ENCODE measurements at regions not wholly inside any gene's neighbourhood (a gene's known extent, or its start where the extent isn't known, plus 50 kb on each side); places are given as distances from the start of the nearest gene placed in this dataset.
A peak's percentile ranks its signal among the peaks of the same experiment; 100 is the strongest.

DNA sequence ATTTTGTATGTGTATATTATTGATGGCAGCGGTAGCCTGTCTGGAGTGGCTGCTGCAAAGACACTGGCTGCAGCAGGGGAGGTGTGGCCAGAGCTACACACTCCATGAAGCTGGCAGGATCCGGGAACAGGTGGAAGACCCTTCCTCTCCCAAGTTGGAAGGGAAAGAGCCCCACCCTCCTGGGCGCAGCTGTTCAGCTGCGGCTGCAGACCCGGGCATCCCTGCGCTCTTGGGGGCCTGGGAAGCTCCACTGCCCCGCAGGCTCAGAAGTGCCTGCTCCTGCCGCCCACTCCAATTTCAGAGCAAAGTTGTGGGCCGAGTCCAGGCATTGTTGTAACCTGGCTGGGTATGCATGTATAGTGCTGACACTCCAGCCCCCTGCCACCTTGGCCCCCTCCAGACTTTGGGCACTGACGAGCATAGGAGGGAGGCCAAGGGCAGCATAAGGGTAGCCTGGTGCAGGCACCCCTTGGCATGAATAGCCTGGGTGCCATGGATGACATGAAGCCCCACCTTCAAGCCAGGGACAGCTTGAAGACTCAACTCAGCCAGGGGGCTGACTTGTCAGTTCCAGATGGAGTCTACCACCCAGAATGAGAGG lies 90.7 kb upstream of the TMEM168 start:
- Mint-ChIP-seq H3K36me3 (no peaks in the 10 kb centered on the region), H3K4me1 (ENCODE audit: low read depth in 2 of 2) (peaks cover 9 to 14% of the 10 kb centered on the region in 2 donors)

DNA sequence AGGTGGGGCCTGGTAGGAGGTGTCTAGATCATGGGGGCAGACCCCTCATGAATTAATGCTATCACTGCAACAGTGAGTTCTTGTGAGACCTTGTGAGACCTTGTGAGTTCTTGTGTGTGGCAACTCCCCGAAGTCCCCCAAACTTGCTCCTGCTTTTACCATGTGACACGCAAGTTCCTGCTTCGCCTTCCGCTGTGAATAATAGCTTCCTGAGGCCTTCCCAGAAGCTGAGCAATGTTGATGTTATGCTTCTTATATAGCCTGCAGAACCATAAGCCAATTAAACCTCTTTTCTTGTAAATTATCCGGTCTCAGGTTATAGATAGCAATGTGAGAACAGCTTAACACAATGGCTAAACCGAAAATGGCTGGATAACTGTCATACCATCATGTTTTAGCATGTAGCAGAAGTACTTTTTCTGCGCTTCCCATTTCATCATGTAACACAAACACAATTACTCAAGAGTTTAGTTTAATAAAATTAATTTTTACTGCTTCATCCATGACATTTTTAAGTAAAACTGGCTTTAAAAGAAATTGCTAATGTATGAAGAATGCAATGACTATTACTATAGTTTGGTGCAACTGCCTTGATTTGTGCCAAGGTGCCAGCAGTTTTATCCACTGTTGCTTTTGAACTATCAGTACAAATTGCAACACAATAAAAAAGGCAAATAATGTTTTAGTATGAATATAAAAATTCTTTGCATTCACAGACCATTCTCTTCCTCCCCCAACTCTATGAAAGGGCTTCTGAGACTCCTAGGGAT lies 87.7 kb upstream of the TMEM168 start:
- Mint-ChIP-seq H3K36me3 (no peaks in the 10 kb centered on the region), H3K27ac (no peak overlapping the region), H3K27me3 (no peaks in the 10 kb centered on the region), H3K4me3 (no peak overlapping the region), H3K4me1 (ENCODE audit: low read depth in 2 of 2) (peaks cover 9 to 17% of the 10 kb centered on the region in 2 donors), H3K9me3 (no peaks in the 10 kb centered on the region)
- no peak for ATAC-seq
- no peak for DNase-seq (ENCODE audit: low spot score)

More for the DNA sequence above, 90.7 kb upstream of the TMEM168 start:
- no peak overlapping the region for H3K4me3 Mint-ChIP-seq
- H3K27ac Mint-ChIP-seq: no peak overlapping the region
- H3K27me3 Mint-ChIP-seq: no peaks in the 10 kb centered on the region
- H3K9me3 Mint-ChIP-seq: no peaks in the 10 kb centered on the region
- ATAC-seq: no peak
- no peak for DNase-seq (ENCODE audit: low spot score)

DNA sequence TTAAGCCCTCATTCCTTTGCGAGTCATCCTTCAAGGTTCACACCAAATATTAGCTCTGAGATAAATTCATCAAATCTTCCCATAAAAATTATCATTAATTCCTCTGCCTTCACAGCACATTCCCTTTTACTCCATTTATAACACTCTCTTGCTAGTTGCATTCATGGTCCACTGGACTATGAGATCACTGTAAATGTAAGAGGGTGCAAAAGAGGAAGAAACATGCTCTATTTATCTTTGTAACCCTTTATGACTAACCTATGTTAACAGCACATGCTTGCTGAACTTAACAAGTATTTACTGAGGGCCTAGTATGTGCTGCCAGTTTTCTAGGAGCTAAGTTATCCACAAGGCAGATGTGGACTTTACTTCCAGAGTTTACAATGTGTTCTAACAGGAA lies 86.7 kb upstream of the TMEM168 start:
- Mint-ChIP-seq H3K27ac (no peak overlapping the region), H3K27me3 (no peaks in the 10 kb centered on the region), H3K36me3 (no peaks in the 10 kb centered on the region), H3K4me1 (ENCODE audit: low read depth in 2 of 2) (peaks cover 9 to 17% of the 10 kb centered on the region in 2 donors), H3K4me3 (no peak overlapping the region), H3K9me3 (no peaks in the 10 kb centered on the region)
- DNase-seq (ENCODE audit: low spot score) (no peak), ATAC-seq (no peak)

- no peak for ATAC-seq
- no peak for DNase-seq (ENCODE audit: low spot score)
- H3K4me1 Mint-ChIP-seq (ENCODE audit: low read depth in 2 of 2): peaks cover 9 to 21% of the 10 kb centered on the region in 2 donors
- no peaks in the 10 kb centered on the region for H3K36me3 Mint-ChIP-seq
- H3K27me3 Mint-ChIP-seq: no peaks in the 10 kb centered on the region
- no peaks in the 10 kb centered on the region for H3K9me3 Mint-ChIP-seq
- H3K27ac Mint-ChIP-seq: no peak overlapping the region
- no peak overlapping the region for H3K4me3 Mint-ChIP-seq
Measured at GRCh38 chr7:112874909-112875308, 84.7 kb upstream of the TMEM168 start.

GRCh38 chr7:112873831-112874553 lies 83.8 kb upstream of the TMEM168 start:
- DNase-seq (ENCODE audit: low spot score): no peak
- Mint-ChIP-seq H3K36me3 (no peaks in the 10 kb centered on the region), H3K27me3 (no peaks in the 10 kb centered on the region), H3K9me3 (no peaks in the 10 kb centered on the region), H3K27ac (no peak overlapping the region), H3K4me3 (no peak overlapping the region), H3K4me1 (ENCODE audit: low read depth in 2 of 2) (peaks cover 11 to 23% of the 10 kb centered on the region in 2 donors)
- ATAC-seq: no peak

DNA sequence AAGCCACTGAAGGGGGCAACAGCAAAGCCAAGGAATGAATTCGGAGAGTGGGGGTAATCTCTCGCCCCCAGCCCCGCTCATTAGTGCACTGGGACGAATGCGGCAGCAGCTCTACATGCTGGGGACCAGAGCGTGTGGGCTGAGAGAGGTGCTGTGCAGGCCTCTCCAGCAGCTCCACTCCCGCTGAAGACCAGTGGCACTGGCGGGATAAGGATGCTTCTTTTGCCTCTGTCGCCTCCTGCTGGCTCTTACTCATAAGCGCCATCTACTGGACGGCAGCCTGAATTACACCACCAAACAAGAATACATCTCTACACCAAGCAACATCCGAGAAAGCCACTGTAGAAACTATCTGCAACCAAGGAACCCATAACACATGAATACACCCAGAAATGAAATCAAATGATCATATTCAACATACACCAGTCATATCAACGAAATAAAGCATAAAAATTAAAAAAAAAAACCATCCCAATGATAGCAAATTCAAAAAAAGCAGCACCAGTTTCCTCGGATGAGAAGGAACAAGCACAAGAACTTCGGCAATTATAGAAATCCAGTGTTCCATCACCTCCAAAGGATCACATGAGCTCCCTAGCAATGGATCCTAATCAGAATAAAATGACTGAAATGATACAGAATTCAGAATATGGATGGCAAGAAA lies 79.0 kb upstream of the TMEM168 start:
- Mint-ChIP-seq H3K4me3 (no peak overlapping the region), H3K36me3 (no peaks in the 10 kb centered on the region), H3K9me3 (no peaks in the 10 kb centered on the region), H3K27me3 (no peaks in the 10 kb centered on the region), H3K4me1 (ENCODE audit: low read depth in 2 of 2) (peaks cover 14 to 23% of the 10 kb centered on the region in 2 donors), H3K27ac (no peak overlapping the region)
- no peak for DNase-seq (ENCODE audit: low spot score)
- peak; percentile 58 to 75 for ATAC-seq

DNA sequence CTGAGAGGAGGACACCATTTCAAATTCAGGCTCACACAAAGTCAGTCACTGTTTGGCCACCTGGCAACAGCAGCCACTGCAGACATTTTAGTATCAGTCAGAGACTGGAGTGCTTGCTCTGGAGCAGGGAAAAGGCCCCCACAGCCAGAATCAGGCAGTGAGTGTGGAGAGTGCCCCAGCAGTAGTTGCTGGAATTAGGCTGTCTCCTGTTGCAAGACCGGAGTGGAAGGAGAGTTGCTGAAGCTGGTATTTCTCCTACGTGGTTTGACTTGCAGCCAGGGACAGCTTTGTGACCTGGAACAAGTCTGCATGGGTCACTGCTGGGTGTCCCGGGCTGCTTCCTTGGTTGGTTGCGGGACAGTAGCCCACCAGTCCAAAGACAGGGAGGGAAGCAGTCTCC lies 78.4 kb upstream of the TMEM168 start:
- H3K27me3 Mint-ChIP-seq: no peaks in the 10 kb centered on the region
- no peak for ATAC-seq

DNA sequence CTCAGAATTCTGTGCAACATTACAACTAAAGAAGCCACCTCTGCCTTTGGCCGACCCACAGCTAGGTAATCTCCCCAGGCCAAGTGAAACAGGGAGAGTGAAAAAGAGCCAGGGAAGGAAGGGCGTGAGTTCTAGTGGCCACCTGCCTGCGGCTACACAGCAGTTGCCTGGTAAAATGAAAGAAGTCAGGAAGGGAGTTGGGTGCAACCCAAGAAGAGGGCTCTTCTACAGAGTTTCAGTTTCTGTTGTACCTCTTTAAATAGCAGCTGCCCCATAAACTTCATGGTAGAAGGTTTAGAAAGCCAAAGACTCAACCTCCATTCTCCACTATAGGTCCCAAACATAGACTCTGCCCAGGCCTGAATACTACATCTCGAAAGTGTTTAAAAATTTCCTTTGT lies 76.2 kb upstream of the TMEM168 start:
- peak overlapping the region in 1 of 2 donors; percentile 57 for H3K27ac Mint-ChIP-seq
- ATAC-seq (peak in 1 of 2 donors; percentile 68), DNase-seq (ENCODE audit: low spot score) (no peak)
- peak overlapping the region; percentile 26 for H3K4me3 Mint-ChIP-seq
- H3K27me3 Mint-ChIP-seq: no peaks in the 10 kb centered on the region
- peaks cover 13 to 14% of the 10 kb centered on the region in 2 donors for H3K4me1 Mint-ChIP-seq (ENCODE audit: low read depth in 2 of 2)
- H3K9me3 Mint-ChIP-seq: no peaks in the 10 kb centered on the region
- no peaks in the 10 kb centered on the region for H3K36me3 Mint-ChIP-seq

More for the DNA sequence above, 78.4 kb upstream of the TMEM168 start:
- H3K9me3 Mint-ChIP-seq: no peaks in the 10 kb centered on the region
- H3K4me1 Mint-ChIP-seq (ENCODE audit: low read depth in 2 of 2): peaks cover 14 to 17% of the 10 kb centered on the region in 2 donors
- DNase-seq (ENCODE audit: low spot score): no peak
- no peak overlapping the region for H3K4me3 Mint-ChIP-seq
- H3K36me3 Mint-ChIP-seq: no peaks in the 10 kb centered on the region
- no peak overlapping the region for H3K27ac Mint-ChIP-seq

DNA sequence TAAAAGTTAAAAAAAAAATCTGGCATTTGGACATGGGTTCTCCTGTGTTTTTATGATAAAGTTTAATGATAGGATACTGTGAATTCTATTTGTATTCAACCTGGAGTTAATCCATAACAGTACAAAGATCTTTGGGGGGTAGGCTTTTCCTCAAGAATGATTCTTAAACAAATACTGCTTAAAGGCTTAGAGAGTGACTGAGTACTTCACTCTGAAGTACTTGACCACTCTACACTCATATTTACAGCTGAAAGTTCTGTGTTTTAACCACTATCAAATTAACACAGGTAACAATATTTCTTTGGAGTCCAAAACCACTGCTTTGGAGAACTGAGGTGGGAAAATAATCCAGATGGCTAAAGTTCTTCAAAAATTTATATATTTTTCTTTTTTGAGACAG lies 74.2 kb upstream of the TMEM168 start:
- ATAC-seq: no peak
- no peak overlapping the region for H3K27ac Mint-ChIP-seq

DNA sequence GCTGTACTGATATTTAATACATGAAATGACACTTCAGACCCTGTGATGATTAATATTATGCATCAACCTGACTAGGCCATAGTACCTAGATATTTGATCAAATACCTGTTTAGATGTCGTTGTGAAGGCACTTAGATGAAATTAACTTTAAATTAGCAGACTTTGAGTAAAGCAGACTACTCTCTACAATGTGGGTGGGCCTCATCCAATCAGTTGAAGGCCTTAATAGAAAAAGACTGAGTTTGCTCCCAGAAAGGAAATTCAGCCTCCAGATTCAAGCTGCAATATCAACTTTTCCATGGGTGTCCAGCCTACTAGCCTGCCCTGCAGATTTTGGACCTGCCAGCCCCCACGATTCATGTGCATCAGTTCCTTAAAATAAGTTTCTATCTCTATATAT lies 68.6 kb upstream of the TMEM168 start:
- H3K4me1 Mint-ChIP-seq (ENCODE audit: low read depth in 2 of 2): no peaks in the 10 kb centered on the region
- no peak overlapping the region for H3K27ac Mint-ChIP-seq
- H3K9me3 Mint-ChIP-seq: no peaks in the 10 kb centered on the region
- no peak for ATAC-seq
- DNase-seq (ENCODE audit: low spot score): no peak
- H3K36me3 Mint-ChIP-seq: no peaks in the 10 kb centered on the region
- no peak overlapping the region for H3K4me3 Mint-ChIP-seq
- H3K27me3 Mint-ChIP-seq: no peaks in the 10 kb centered on the region

More for the DNA sequence above, 74.2 kb upstream of the TMEM168 start:
- H3K36me3 Mint-ChIP-seq: no peaks in the 10 kb centered on the region
- H3K4me3 Mint-ChIP-seq: no peak overlapping the region
- H3K9me3 Mint-ChIP-seq: no peaks in the 10 kb centered on the region
- no peak for DNase-seq (ENCODE audit: low spot score)
- H3K27me3 Mint-ChIP-seq: no peaks in the 10 kb centered on the region
- peaks cover 11 to 12% of the 10 kb centered on the region in 2 donors for H3K4me1 Mint-ChIP-seq (ENCODE audit: low read depth in 2 of 2)

DNA sequence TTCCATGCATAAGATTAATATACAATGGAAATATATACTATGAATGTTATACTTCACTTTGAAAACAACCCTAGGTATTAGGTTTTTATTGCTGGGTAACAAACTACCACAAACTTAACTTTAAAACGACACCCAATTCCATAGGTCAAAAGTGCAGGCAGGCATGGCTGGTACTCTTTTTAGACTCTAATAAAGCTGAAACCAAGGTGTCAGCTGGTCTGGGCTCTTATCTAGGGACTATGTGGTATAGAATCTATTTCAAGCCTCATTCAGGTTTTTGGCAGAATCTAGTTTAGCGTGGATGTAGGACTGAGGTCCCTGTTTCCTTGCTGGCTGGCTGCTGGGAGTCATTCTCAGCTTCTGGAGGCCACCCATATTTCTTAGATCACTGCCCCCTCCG lies 65.0 kb upstream of the TMEM168 start:
- ATAC-seq: no peak
- Mint-ChIP-seq H3K36me3 (no peaks in the 10 kb centered on the region), H3K9me3 (no peaks in the 10 kb centered on the region), H3K4me3 (no peak overlapping the region), H3K27ac (no peak overlapping the region), H3K27me3 (no peaks in the 10 kb centered on the region), H3K4me1 (ENCODE audit: low read depth in 2 of 2) (no peaks in the 10 kb centered on the region)
- no peak for DNase-seq (ENCODE audit: low spot score)

DNA sequence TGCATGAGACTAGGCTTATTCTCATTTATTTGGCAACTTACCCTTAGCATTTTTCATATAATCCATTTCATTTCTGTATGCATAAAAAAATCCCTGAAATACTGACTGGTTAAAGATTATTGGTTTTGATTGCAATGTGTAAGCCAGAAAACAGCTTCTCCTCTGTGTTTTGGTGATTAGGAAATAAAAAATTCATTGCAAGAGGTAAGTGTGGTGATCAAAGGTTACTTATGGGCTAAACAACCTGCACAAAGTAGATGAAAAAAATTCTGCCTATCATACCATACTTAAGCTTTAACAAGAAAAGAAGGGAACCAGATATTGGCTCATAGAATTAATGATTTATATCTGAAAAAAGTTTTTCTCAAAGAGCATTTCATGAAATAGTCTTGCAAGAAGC lies 64.0 kb upstream of the TMEM168 start:
- Mint-ChIP-seq H3K27me3 (no peaks in the 10 kb centered on the region), H3K4me1 (ENCODE audit: low read depth in 2 of 2) (no peaks in the 10 kb centered on the region), H3K9me3 (no peaks in the 10 kb centered on the region), H3K36me3 (no peaks in the 10 kb centered on the region), H3K4me3 (no peak overlapping the region), H3K27ac (no peak overlapping the region)
- DNase-seq (ENCODE audit: low spot score) (no peak), ATAC-seq (no peak)

DNA sequence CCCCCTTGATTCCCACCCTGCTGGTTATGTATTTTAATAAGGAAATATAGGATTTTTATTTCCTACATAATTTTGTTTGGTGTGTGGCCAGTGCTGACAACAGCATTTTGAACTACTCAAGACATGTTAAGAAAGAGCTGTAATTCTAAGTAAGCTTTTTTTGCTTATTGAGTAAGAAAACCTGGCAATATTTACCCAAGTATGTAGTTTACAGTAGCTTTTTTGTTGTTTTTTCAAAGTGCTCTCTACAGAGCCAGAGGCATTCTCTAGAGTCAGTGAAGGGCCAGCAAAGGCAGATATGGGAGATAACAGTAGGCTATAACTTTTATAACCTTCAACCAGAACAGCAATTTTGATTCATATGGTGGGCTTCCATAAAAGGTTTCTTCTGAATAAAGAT lies 63.2 kb upstream of the TMEM168 start:
- DNase-seq (ENCODE audit: low spot score): no peak
- Mint-ChIP-seq H3K27me3 (no peaks in the 10 kb centered on the region), H3K36me3 (no peaks in the 10 kb centered on the region), H3K27ac (no peak overlapping the region), H3K4me1 (ENCODE audit: low read depth in 2 of 2) (no peaks in the 10 kb centered on the region), H3K9me3 (no peaks in the 10 kb centered on the region), H3K4me3 (no peak overlapping the region)
- no peak for ATAC-seq

- Mint-ChIP-seq H3K27me3 (no peaks in the 10 kb centered on the region), H3K9me3 (no peaks in the 10 kb centered on the region), H3K4me1 (ENCODE audit: low read depth in 2 of 2) (peaks cover 16 to 26% of the 10 kb centered on the region in 2 donors), H3K36me3 (no peaks in the 10 kb centered on the region), H3K27ac (no peak overlapping the region), H3K4me3 (no peak overlapping the region)
- ATAC-seq (no peak), DNase-seq (ENCODE audit: low spot score) (no peak)
Measured at GRCh38 chr7:112843151-112843550, 53.0 kb upstream of the TMEM168 start.
